Choroid plexus epithelial cell (primary cell): ENCODE measurements at regions not wholly inside any gene's neighbourhood (a gene's known extent, or its start where the extent isn't known, plus 50 kb on each side); places are given as distances from the start of the nearest gene placed in this dataset.
A peak's percentile ranks its signal among the peaks of the same experiment; 100 is the strongest.
"Not testable (repeated sequence)": the region's sequence is repeated elsewhere in the genome, so short reads cannot be mapped to it uniquely, and the experiment has no call there.

Experiments
- DNase-seq: peaks from one replicate; pipeline ENCODE4 v3.0.0-alpha.2; 2010; ENCODE audit warnings: low read depth
- H3K4me3 ChIP-seq: 2 replicates; pipeline ENCODE4 v1.5.1; 2011; ENCODE audit warnings: low read depth, mild to moderate bottlenecking, control low read depth, low read length, moderate library complexity
- CTCF ChIP-seq: conservative IDR thresholded peaks from 2 replicates; pipeline ENCODE4 v1.5.1; 2011; ENCODE audit warnings: low read depth, mild to moderate bottlenecking, control low read depth, inconsistent platforms, low read length, moderate library complexity

- no peak overlapping the region for H3K4me3 ChIP-seq
- no peak for DNase-seq
- no peak for TF ChIP-seq CTCF
Observed at GRCh38 chr12:114817571-114818425, 133.8 kb upstream of the TBX3 start.

DNA sequence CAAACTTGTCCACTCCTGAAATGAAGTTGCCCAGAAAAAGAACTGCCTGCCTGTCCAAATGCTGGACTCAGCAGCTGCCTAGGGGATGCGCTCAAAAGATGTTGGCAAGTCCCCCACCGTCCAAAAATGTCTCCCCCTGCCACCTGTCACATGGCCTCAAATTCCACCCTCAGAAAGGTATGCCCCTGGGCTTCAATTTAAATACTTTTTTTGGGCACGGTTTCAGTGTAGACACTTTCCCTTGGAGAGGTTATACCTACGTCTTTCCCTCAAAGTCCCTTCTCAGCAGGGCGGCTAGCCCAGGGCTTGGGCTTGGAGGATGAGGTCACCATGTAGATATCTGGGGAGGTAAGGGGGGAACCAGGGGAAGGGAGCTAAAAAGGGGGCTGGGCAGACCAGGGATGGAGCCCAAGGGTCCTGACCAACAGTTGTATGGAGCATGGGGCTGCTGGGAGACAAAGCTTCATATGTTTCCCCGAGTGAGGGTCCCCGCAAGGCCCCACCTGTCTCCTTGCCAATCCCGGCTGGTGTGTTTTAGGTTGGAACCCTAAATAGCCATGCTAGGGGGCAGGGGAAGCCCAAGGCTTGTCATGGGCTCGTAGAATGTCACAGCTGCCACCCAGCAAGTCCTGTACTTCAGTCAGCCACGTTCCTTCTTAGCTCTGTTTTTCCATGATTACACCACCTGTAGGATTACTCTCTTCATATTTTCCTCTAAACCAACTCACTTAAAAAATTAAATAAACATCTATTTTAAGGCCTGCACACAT, 131.2 kb upstream of the TBX3 start:
- no peak for TF ChIP-seq CTCF
- DNase-seq: no peak
- H3K4me3 ChIP-seq: no peak overlapping the region

- TF ChIP-seq CTCF: no peak
- H3K4me3 ChIP-seq: peak overlapping the region; percentile 43
- peak; percentile 68 for DNase-seq
Observed at GRCh38 chr12:114812858-114813761, 129.1 kb upstream of the TBX3 start.

GRCh38 chr12:114812384-114812783, 128.4 kb upstream of the TBX3 start:
- no peak for TF ChIP-seq CTCF
- DNase-seq: no peak
- H3K4me3 ChIP-seq: no peak overlapping the region

GRCh38 chr12:114809097-114809496, 125.1 kb upstream of the TBX3 start:
- DNase-seq: no peak
- no peak overlapping the region for H3K4me3 ChIP-seq
- TF ChIP-seq CTCF: no peak

GRCh38 chr12:114801381-114801780, 117.4 kb upstream of the TBX3 start:
- not testable (repeated sequence) for H3K4me3 ChIP-seq, DNase-seq

GRCh38 chr12:114800566-114800965, 116.6 kb upstream of the TBX3 start:
- not testable (repeated sequence) for H3K4me3 ChIP-seq
- peak; percentile 46 for DNase-seq
